Nephron (organoid): ENCODE measurements at regions not wholly inside any gene's neighbourhood (a gene's known extent, or its start where the extent isn't known, plus 50 kb on each side); places are given as distances from the start of the nearest gene placed in this dataset.

Source experiments
- H3K27ac Mint-ChIP-seq, 3 experiments: 2 replicates each; pipeline ENCODE4 v1.8.0; 2020; ENCODE audit warnings: mixed read lengths in 3 of 3, mild to moderate bottlenecking in 2 of 3, moderate library complexity in 1 of 3
- H3K27me3 Mint-ChIP-seq: 2 replicates; pipeline ENCODE4 v1.8.0; 2021; ENCODE audit warnings: low read depth, mild to moderate bottlenecking, moderate library complexity, mixed read lengths
- H3K36me3 Mint-ChIP-seq: 2 replicates; pipeline ENCODE4 v1.8.0; 2020; ENCODE audit warnings: low read depth, mixed read lengths
- H3K4me1 Mint-ChIP-seq: 2 replicates; pipeline ENCODE4 v1.8.0; 2020; ENCODE audit warnings: mixed read lengths
- H3K4me3 Mint-ChIP-seq, 3 experiments: 2 replicates each; pipeline ENCODE4 v1.8.0; 2020; ENCODE audit warnings: mild to moderate bottlenecking in 3 of 3, mixed read lengths in 3 of 3, moderate library complexity in 2 of 3
- H3K9me3 Mint-ChIP-seq: 2 replicates; pipeline ENCODE4 v1.8.0; 2020; ENCODE audit warnings: mixed read lengths
- CTCF ChIP-seq, 3 experiments: fragments of 200-600 bp; sonication (generic); IDR thresholded peaks; one replicate each; pipeline ENCODE4 v1.5.0; 2021; ENCODE audit warnings: antibody characterized with exemption in 3 of 3; ENCODE audit not compliant: unreplicated experiment in 3 of 3

GRCh38 chr15:77821188-77821958 lies 188.7 kb upstream of the LINGO1 start:
- H3K27ac Mint-ChIP-seq = no peak overlapping the region
- H3K4me1 Mint-ChIP-seq = peaks cover 4% of the 10 kb centered on the region
- peak overlapping the region; percentile 29 to 68 (median 33) for H3K4me3 Mint-ChIP-seq
- TF ChIP-seq CTCF (IDR thresholded peaks at IDR 0.05; ENCODE audit: unreplicated experiment in 3 of 3) = peak; percentile 70 to 86 (median 83)
- H3K27me3 Mint-ChIP-seq = peaks cover 74% of the 10 kb centered on the region
- no peaks in the 10 kb centered on the region for H3K9me3 Mint-ChIP-seq
- H3K36me3 Mint-ChIP-seq = no peaks in the 10 kb centered on the region

GRCh38 chr15:77819851-77820728 lies 187.4 kb upstream of the LINGO1 start:
- TF ChIP-seq CTCF (IDR thresholded peaks at IDR 0.05; ENCODE audit: unreplicated experiment in 3 of 3) = peak in 2 of 3 experiments; percentile 23 to 32
- Mint-ChIP-seq H3K9me3 (no peaks in the 10 kb centered on the region), H3K4me3 (peak overlapping the region; percentile 68 to 79 (median 70))

GRCh38 chr15:77819048-77819850 lies 186.5 kb upstream of the LINGO1 start:
- Mint-ChIP-seq H3K9me3 (no peaks in the 10 kb centered on the region), H3K4me1 (peaks cover 10% of the 10 kb centered on the region), H3K27ac (no peak overlapping the region), H3K27me3 (peaks cover 73% of the 10 kb centered on the region), H3K4me3 (peak overlapping the region in 2 of 3 experiments; percentile 54 to 71), H3K36me3 (no peaks in the 10 kb centered on the region)
- TF ChIP-seq CTCF (IDR thresholded peaks at IDR 0.05; ENCODE audit: unreplicated experiment in 3 of 3) = no peak

More at GRCh38 chr15:77819851-77820728, 187.4 kb upstream of the LINGO1 start:
- Mint-ChIP-seq H3K27me3 (peaks cover 78% of the 10 kb centered on the region), H3K4me1 (peaks cover 10% of the 10 kb centered on the region), H3K27ac (no peak overlapping the region), H3K36me3 (no peaks in the 10 kb centered on the region)

GRCh38 chr15:77818484-77819047 lies 185.9 kb upstream of the LINGO1 start:
- Mint-ChIP-seq H3K27ac (no peak overlapping the region), H3K4me3 (peak overlapping the region; percentile 69 to 78 (median 78)), H3K9me3 (no peaks in the 10 kb centered on the region), H3K4me1 (peaks cover 10% of the 10 kb centered on the region), H3K27me3 (peaks cover 68% of the 10 kb centered on the region), H3K36me3 (no peaks in the 10 kb centered on the region)
- TF ChIP-seq CTCF (IDR thresholded peaks at IDR 0.05; ENCODE audit: unreplicated experiment in 3 of 3) = no peak

GRCh38 chr15:77817434-77817833 lies 184.7 kb upstream of the LINGO1 start:
- H3K9me3 Mint-ChIP-seq = no peaks in the 10 kb centered on the region
- peak overlapping the region; percentile 69 to 78 (median 78) for H3K4me3 Mint-ChIP-seq
- TF ChIP-seq CTCF (IDR thresholded peaks at IDR 0.05; ENCODE audit: unreplicated experiment in 3 of 3) = no peak
- peaks cover 64% of the 10 kb centered on the region for H3K27me3 Mint-ChIP-seq
- no peak overlapping the region for H3K27ac Mint-ChIP-seq
- no peaks in the 10 kb centered on the region for H3K36me3 Mint-ChIP-seq
- H3K4me1 Mint-ChIP-seq = peaks cover 10% of the 10 kb centered on the region
